Brain microvascular endothelial cell (primary cell): ENCODE measurements at regions not wholly inside any gene's neighbourhood (a gene's known extent, or its start where the extent isn't known, plus 50 kb on each side); places are given as distances from the start of the nearest gene placed in this dataset.
"Not testable (repeated sequence)": the region's sequence is repeated elsewhere in the genome, so short reads cannot be mapped to it uniquely, and the experiment has no call there.

ENCODE experiments used
- DNase-seq: peaks from one replicate; pipeline ENCODE4 v3.0.0-alpha.2; 2020
- H3K27ac ChIP-seq: fragments of 250-450 bp; sonication (Bioruptor Pico); 2 replicates; pipeline ENCODE4 v1.5.1; 2020; ENCODE audit warnings: mild to moderate bottlenecking, moderate library complexity
- H3K27me3 ChIP-seq: fragments of 250-450 bp; sonication (Bioruptor Pico); replicated peaks from 2 replicates; pipeline ENCODE4 v1.5.1; 2020; ENCODE audit warnings: mild to moderate bottlenecking
- H3K36me3 ChIP-seq: fragments of 250-450 bp; sonication (Bioruptor Pico); replicated peaks from 2 replicates; pipeline ENCODE4 v1.5.1; 2020; ENCODE audit warnings: mild to moderate bottlenecking
- H3K4me3 ChIP-seq: 2 replicates; pipeline ENCODE4 v1.5.1; 2011; ENCODE audit warnings: low read depth, mild to moderate bottlenecking, control low read depth, low read length, moderate library complexity
- in situ Hi-C: cut with HindIII; loops from 2 replicates; pipeline ENCODE4 v1.10.0; 2017; ENCODE audit warnings: low sequenced_read_pairs, low pct_ligation_motif_present
- TF ChIP-seq, protein P1 (sequence below): IDR thresholded peaks from 2 replicates; pipeline ENCODE4 v1.5.1; 2011; ENCODE audit warnings: low read depth, mild to moderate bottlenecking, moderate library complexity, low read length, control low read depth, inconsistent platforms; ENCODE audit errors: missing control alignments

DNA sequence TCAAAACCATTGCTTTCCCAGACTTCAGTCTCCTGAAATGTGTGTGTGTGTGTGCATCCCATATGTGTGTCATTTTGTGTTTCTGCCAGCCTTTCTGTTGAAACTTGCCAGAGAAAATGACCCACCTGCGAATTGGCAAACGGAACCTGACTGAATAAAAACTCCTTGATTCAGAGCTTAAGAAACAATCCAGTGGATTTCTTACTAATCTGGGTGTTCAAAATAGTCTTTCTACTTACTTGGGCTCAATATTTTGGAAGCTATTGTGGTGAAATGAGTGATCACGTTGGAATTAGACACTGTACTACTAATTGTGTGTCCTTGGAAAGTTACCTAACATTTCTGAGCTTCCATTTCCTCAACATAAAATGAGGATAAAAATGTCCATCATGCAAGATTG is 138.9 kb upstream of the ERG start:
- in situ Hi-C loops, result no loop called here

DNA sequence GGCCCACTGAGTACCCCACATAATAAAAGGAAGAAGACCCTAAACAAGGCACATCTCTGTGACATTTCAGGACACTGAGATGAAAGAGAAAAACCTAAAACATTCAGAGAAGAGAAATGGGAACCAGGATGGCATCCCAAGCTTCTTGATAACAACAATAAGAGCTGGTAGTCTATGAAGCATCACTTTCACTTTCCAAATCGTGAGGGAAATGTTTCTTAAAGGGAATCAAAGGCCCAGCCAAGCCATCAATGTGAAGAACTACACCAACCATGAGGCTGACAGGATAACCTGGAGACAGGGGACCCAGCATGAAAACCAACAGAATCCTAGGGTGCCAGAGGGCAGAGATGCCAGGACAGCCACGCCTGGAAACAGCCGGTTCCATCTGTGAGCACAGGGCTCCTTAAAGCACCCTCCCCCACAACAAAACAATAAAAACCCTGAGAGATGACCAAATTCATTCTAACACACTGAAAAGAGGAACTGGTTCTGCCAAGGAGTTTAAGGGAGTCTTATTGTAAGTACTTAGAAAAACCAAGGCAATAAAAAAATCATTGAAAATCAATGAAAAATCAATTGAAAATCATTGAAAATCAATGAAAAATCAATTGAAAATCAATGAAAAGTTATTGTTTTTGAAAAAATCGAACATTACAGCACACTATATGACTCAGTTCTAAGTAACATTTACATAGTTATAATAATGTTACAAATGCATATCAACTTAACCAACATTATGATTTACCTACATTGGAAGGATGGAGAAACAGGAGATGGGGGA is 141.5 kb upstream of the ERG start:
- peaks cover 46% of the 10 kb centered on the region for H3K27me3 ChIP-seq
- no peak overlapping the region for H3K4me3 ChIP-seq
- no peaks in the 10 kb centered on the region for H3K36me3 ChIP-seq
- no peak overlapping the region for H3K27ac ChIP-seq
- in situ Hi-C loops, result no loop called here
- DNase-seq, result no peak
- TF ChIP-seq, protein P1, sequence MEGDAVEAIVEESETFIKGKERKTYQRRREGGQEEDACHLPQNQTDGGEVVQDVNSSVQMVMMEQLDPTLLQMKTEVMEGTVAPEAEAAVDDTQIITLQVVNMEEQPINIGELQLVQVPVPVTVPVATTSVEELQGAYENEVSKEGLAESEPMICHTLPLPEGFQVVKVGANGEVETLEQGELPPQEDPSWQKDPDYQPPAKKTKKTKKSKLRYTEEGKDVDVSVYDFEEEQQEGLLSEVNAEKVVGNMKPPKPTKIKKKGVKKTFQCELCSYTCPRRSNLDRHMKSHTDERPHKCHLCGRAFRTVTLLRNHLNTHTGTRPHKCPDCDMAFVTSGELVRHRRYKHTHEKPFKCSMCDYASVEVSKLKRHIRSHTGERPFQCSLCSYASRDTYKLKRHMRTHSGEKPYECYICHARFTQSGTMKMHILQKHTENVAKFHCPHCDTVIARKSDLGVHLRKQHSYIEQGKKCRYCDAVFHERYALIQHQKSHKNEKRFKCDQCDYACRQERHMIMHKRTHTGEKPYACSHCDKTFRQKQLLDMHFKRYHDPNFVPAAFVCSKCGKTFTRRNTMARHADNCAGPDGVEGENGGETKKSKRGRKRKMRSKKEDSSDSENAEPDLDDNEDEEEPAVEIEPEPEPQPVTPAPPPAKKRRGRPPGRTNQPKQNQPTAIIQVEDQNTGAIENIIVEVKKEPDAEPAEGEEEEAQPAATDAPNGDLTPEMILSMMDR, result no peak

More for the DNA sequence above, 138.9 kb upstream of the ERG start:
- Histone ChIP-seq H3K36me3 (no peaks in the 10 kb centered on the region), H3K27me3 (peaks cover 26% of the 10 kb centered on the region), H3K4me3 (no peak overlapping the region), H3K27ac (no peak overlapping the region)
- no peak for DNase-seq
- TF ChIP-seq, protein P1, result no peak

GRCh38 chr21:38640355-38640742 is 142.1 kb upstream of the ERG start:
- in situ Hi-C loops, H3K36me3 ChIP-seq: not testable (repeated sequence)

GRCh38 chr21:38643404-38644023 is 145.2 kb upstream of the ERG start:
- no peak for DNase-seq
- H3K27ac ChIP-seq, result no peak overlapping the region
- no peaks in the 10 kb centered on the region for H3K36me3 ChIP-seq
- TF ChIP-seq, protein P1, result no peak
- in situ Hi-C loops, result no loop called here
- peaks cover 53% of the 10 kb centered on the region for H3K27me3 ChIP-seq
- no peak overlapping the region for H3K4me3 ChIP-seq

More at GRCh38 chr21:38640355-38640742, 142.1 kb upstream of the ERG start:
- H3K4me3 ChIP-seq, DNase-seq, H3K27ac ChIP-seq: not testable (repeated sequence)
- peaks cover 46% of the 10 kb centered on the region for H3K27me3 ChIP-seq

DNA sequence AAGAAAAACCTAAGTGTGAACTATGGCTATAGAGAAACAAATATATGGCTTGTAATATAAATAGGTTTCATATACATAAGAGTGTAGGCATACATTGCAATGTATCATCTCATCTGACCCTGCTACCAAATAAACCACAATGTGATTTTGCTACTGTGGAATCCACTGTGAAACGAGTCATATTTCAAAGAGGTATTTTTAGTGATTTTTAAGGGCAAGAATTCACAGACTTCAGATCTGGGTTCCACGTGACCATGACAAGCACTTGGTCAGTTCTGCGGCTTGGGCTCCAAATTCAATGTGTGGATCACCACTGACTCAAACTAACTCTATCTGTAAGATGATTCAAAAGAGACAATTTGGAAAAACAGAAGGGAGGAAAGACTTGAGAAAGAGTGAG is 147.0 kb upstream of the ERG start:
- Histone ChIP-seq H3K36me3 (no peaks in the 10 kb centered on the region), H3K4me3 (no peak overlapping the region), H3K27ac (peak overlapping the region; percentile 0), H3K27me3 (peaks cover 53% of the 10 kb centered on the region)
- in situ Hi-C loops, result no loop called here
- DNase-seq, result peak; percentile 94
- TF ChIP-seq, protein P1, result no peak

DNA sequence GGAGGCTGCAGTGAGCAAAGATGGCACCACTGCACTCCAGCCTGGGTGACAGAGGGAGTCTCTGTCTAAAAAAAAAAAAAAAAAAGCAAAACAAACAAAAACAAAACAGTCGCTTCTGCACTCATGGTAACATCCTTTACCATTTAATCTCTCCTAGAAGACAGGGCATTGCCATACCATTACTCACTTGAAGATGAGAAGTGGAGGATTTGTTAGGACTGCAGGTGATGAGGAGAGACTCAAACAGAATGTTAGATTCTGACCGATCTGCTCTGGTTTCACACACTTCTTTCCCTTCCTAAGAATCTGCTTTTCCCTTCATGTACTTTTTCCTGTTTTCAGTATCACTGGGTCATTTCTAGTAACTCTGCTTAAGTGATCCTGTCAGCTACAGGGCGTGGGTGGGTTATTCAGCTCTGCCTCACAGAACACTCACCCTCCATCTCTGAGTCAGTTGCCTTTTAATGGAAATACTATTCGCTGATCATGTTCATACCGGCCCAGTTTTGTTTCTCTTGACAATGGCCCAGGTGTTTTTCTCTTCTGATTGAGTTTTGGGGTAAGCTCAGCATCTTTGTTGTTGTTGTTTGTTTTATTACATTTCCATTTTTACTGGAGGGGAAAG is 148.0 kb upstream of the ERG start:
- H3K27ac ChIP-seq, result no peak overlapping the region
- in situ Hi-C loops, result no loop called here
- DNase-seq, result peak; percentile 66
- H3K27me3 ChIP-seq, result peaks cover 48% of the 10 kb centered on the region
- no peaks in the 10 kb centered on the region for H3K36me3 ChIP-seq
- no peak overlapping the region for H3K4me3 ChIP-seq
- TF ChIP-seq, protein P1, result no peak
